ENCODE measurements at regions not wholly inside any gene's neighbourhood (a gene's known extent, or its start where the extent isn't known, plus 50 kb on each side); places are given as distances from the start of the nearest gene placed in this dataset.
A peak's percentile ranks its signal among the peaks of the same experiment; 100 is the strongest.
"Not testable (repeated sequence)": the region's sequence is repeated elsewhere in the genome, so short reads cannot be mapped to it uniquely, and the experiment has no call there.

DNA sequence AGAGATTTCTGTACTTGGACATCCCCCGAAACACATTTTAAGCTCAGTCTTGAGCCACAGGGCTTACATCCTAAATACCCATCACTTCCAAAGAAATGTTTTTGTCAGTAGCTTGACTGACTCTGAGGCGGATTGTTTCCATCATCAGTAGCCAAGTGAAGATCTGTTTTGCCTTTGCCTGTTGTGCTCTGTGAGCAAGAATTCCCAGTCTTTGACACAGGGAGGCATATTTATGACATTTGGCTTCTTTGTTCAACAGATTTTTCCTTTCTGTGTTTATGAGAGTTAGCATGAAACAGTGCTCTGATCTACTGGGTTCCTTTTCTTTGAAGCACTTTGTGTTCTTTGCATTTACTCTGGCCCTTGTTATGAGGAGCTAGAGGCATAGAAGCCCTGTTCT lies 132.1 kb upstream of the CDIN1 start:
- TF ChIP-seq, protein P1, sequence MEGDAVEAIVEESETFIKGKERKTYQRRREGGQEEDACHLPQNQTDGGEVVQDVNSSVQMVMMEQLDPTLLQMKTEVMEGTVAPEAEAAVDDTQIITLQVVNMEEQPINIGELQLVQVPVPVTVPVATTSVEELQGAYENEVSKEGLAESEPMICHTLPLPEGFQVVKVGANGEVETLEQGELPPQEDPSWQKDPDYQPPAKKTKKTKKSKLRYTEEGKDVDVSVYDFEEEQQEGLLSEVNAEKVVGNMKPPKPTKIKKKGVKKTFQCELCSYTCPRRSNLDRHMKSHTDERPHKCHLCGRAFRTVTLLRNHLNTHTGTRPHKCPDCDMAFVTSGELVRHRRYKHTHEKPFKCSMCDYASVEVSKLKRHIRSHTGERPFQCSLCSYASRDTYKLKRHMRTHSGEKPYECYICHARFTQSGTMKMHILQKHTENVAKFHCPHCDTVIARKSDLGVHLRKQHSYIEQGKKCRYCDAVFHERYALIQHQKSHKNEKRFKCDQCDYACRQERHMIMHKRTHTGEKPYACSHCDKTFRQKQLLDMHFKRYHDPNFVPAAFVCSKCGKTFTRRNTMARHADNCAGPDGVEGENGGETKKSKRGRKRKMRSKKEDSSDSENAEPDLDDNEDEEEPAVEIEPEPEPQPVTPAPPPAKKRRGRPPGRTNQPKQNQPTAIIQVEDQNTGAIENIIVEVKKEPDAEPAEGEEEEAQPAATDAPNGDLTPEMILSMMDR (IDR thresholded peaks at IDR 0.05; ENCODE audit: low read depth, low read length) = no peak

DNA sequence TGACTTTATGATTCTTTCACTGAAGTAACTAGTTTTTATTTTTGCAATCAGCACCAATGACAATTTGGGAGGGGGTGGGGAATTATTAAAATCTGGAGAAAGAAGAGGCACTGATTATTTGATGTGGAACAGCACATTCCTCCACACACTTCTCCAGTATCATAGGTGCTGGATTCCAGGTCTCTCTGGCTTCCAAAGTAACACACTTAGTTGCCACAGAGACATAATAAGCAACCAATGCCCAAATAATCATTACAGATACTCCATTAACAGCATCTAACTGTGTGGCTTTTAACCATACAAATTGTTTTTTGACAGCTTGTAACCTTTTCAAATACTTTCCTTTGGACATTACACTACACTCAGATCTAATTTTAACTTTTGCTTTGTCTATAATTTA lies 131.0 kb upstream of the CDIN1 start:
- TF ChIP-seq, protein P1 (IDR thresholded peaks at IDR 0.05; ENCODE audit: low read depth, low read length) = no peak
- DNase-seq (ENCODE audit: extremely low read depth, low read depth) = no peak

More for the DNA sequence above, 132.1 kb upstream of the CDIN1 start:
- DNase-seq (ENCODE audit: extremely low read depth, low read depth) = no peak

- DNase-seq (ENCODE audit: extremely low read depth, low read depth) = no peak
- TF ChIP-seq, protein P1 (IDR thresholded peaks at IDR 0.05; ENCODE audit: low read depth, low read length) = no peak
Observed at GRCh38 chr15:36449084-36449661, 130.3 kb upstream of the CDIN1 start.

GRCh38 chr15:36449662-36450145 lies 129.7 kb upstream of the CDIN1 start:
- no peak for DNase-seq (ENCODE audit: extremely low read depth, low read depth)
- TF ChIP-seq, protein P1 (IDR thresholded peaks at IDR 0.05; ENCODE audit: low read depth, low read length) = no peak

- not testable (repeated sequence) for DNase-seq (ENCODE audit: extremely low read depth, low read depth)
Observed at GRCh38 chr15:36454244-36454643, 125.2 kb upstream of the CDIN1 start.

- no peak for DNase-seq (ENCODE audit: extremely low read depth, low read depth)
- TF ChIP-seq, protein P1 (IDR thresholded peaks at IDR 0.05; ENCODE audit: low read depth, low read length) = no peak
Observed at GRCh38 chr15:36458411-36458810, 121.0 kb upstream of the CDIN1 start.

DNA sequence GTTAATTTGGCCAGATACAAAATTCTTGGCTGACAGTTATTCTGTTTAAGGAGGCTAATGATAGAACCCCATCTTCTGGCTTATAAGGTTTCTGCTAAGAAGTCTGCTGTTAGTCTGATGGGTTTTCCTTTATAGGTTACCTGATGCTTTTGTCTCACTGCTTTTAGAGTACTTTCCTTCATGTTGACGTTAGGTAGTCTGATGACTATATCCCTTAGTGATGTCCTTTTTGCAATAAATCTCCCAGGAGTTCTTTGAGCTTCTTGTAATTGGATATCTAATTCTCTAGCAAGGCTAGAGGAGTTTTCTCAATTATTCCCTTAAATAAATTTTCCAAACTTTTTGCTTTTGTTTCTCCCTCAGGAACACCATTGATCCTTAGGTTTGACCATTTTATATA lies 114.1 kb upstream of the CDIN1 start:
- TF ChIP-seq, protein P1 (IDR thresholded peaks at IDR 0.05; ENCODE audit: low read depth, low read length) = no peak
- DNase-seq (ENCODE audit: extremely low read depth, low read depth) = no peak

DNA sequence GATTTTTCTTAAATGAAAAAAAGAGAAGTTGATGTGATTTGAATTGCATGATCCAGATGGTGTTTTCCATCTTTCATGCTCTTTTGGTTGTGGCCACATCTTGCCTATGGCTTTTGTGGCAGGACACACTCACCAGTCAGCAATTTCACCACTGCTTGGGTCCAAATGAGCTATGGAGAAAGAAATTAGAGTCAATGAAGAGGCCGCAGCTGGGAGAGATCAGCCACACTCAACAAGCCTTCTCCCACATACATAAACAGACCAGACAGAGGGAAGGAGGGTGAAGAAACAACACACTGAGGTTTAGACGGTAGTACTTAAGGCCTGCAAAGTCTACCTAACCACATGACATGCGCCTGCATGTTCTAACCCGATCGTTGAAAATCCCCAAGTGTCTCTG lies 110.7 kb upstream of the CDIN1 start:
- DNase-seq (ENCODE audit: extremely low read depth, low read depth) = peak; percentile 49

More for the DNA sequence above, 110.7 kb upstream of the CDIN1 start:
- TF ChIP-seq, protein P1 (IDR thresholded peaks at IDR 0.05; ENCODE audit: low read depth, low read length) = no peak
